ENCODE measurements at regions not wholly inside any gene's neighbourhood (a gene's known extent, or its start where the extent isn't known, plus 50 kb on each side); places are given as distances from the start of the nearest gene placed in this dataset.

DNA sequence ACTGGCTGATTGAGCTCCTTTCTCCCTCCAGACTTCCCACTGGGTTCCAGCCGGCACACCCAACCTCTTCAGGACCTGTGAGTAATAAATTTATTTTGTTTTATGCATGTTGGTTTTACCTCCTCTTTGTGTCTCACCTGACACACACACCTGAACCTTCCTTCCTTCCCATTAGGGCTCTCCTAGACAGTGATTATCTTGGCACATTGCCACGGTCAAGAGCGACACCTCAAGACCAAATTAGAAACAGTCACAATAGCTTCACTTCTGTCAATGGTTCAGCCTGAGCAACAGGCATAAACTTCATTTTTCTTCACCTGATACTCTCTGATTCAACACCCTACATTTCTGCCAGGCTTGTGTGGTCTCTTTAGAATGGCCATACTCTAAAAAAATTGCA, 296.3 kb upstream of the SMARCA2 start:
- H3K4me3 ChIP-seq (replicated peaks in 1 of 3; ENCODE audit: insufficient read depth in 1 of 3, low read depth in 1 of 3, low read length in 3 of 3), result no peak overlapping the region
- intact Hi-C loops (cut with micrococcal nuclease), result no loop called here
- H3K4me2 ChIP-seq (ENCODE audit: insufficient read depth, low read length), result no peak overlapping the region
- BruUV-seq (replicated peaks), result no TSS peak
- FAIRE-seq (no peak), DNase-seq (ENCODE audit: low read depth, low spot score) (no peak)
- no peaks in the 10 kb centered on the region for H3K36me3 ChIP-seq (ENCODE audit: control insufficient read depth in 2 of 2, extremely low read depth in 1 of 2, insufficient read depth in 2 of 2, low read length in 2 of 2)
- ChIA-PET POLR2A (no interaction called here), CTCF (no interaction called here)
- H3K9me3 ChIP-seq (replicated peaks; ENCODE audit: control insufficient read depth, insufficient read depth, low read length), result peaks cover 2% of the 10 kb centered on the region
- no peak for TF ChIP-seq JUN (IDR thresholded peaks at IDR 0.05; ENCODE audit: borderline replicate concordance, insufficient read depth, insufficient read length, low read depth)
- TF ChIP-seq, protein P1, sequence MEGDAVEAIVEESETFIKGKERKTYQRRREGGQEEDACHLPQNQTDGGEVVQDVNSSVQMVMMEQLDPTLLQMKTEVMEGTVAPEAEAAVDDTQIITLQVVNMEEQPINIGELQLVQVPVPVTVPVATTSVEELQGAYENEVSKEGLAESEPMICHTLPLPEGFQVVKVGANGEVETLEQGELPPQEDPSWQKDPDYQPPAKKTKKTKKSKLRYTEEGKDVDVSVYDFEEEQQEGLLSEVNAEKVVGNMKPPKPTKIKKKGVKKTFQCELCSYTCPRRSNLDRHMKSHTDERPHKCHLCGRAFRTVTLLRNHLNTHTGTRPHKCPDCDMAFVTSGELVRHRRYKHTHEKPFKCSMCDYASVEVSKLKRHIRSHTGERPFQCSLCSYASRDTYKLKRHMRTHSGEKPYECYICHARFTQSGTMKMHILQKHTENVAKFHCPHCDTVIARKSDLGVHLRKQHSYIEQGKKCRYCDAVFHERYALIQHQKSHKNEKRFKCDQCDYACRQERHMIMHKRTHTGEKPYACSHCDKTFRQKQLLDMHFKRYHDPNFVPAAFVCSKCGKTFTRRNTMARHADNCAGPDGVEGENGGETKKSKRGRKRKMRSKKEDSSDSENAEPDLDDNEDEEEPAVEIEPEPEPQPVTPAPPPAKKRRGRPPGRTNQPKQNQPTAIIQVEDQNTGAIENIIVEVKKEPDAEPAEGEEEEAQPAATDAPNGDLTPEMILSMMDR (IDR thresholded peaks at IDR 0.05; ENCODE audit: extremely low read depth in 1 of 2, insufficient read depth in 1 of 2, low read depth in 1 of 2, low read length in 2 of 2), result no peak
- no peak for TF ChIP-seq EZH2 (IDR thresholded peaks at IDR 0.05; ENCODE audit: borderline replicate concordance, low read depth, low read length, severe bottlenecking)
- no peak for TF ChIP-seq FOS (IDR thresholded peaks at IDR 0.05; ENCODE audit: borderline replicate concordance, insufficient read depth, low read length)
- TF ChIP-seq MAX (IDR thresholded peaks at IDR 0.05; ENCODE audit: insufficient read depth, insufficient read length), result no peak
- TF ChIP-seq MYC (IDR thresholded peaks at IDR 0.05; ENCODE audit: low read depth, low read length), result no peak
- TF ChIP-seq POLR2AphosphoS5 (IDR thresholded peaks at IDR 0.05; ENCODE audit: insufficient read depth, low read depth, low read length), result no peak
- TF ChIP-seq POLR2A (IDR thresholded peaks at IDR 0.05; ENCODE audit: low read depth, low read length), result no peak
- TF ChIP-seq GATA2 (IDR thresholded peaks at IDR 0.05; ENCODE audit: insufficient read depth, insufficient read length, low read depth, low read length), result no peak
- no peaks in the 10 kb centered on the region for H3K4me1 ChIP-seq (ENCODE audit: control insufficient read depth, extremely low read depth, insufficient read depth, low read length)
- H3K79me2 ChIP-seq (ENCODE audit: control insufficient read depth, insufficient read depth, low read length), result no peaks in the 10 kb centered on the region
- dilution Hi-C loops (cut with MboI; ENCODE audit: extremely low pct_ligation_motif_present, low sequenced_read_pairs), result no loop called here
- no peak overlapping the region for H3K9ac ChIP-seq (replicated peaks; ENCODE audit: extremely low read depth, insufficient read depth, low read length)
- H3K27me3 ChIP-seq (ENCODE audit: control insufficient read depth in 2 of 2, insufficient read depth in 2 of 2, low read length in 2 of 2), result no peaks in the 10 kb centered on the region
- no peak overlapping the region for H2AFZ ChIP-seq (ENCODE audit: low read depth, low read length)
- no peak overlapping the region for H3K27ac ChIP-seq (ENCODE audit: insufficient read depth, low read depth, low read length)
- H4K20me1 ChIP-seq (replicated peaks; ENCODE audit: control insufficient read depth, extremely low read depth, insufficient read depth, low read length), result no peaks in the 10 kb centered on the region
- H3K9me1 ChIP-seq (replicated peaks; ENCODE audit: control insufficient read depth, extremely low read depth, insufficient read depth, low read length), result no peaks in the 10 kb centered on the region

Measured in endothelial cell of umbilical vein (primary cell).